BLaER1 treated with 17β-estradiol and CSF1 and Interleukin-3, amounts not matched to agents 10 nM and 100 nM (cell line): ENCODE measurements at regions not wholly inside any gene's neighbourhood (a gene's known extent, or its start where the extent isn't known, plus 50 kb on each side); places are given as distances from the start of the nearest gene placed in this dataset.

Experiments
- H3K27ac ChIP-seq, 11 experiments: shearing (Covaris generic); formaldehyde crosslinking; 2 replicates each; pipeline ENCODE4 v1.8.1; 2022
- H3K27me3 ChIP-seq, 11 experiments: shearing (Covaris generic); formaldehyde crosslinking; 2 replicates each; pipeline ENCODE4 v1.8.1; 2022
- H3K36me3 ChIP-seq, 11 experiments: shearing (Covaris generic); formaldehyde crosslinking; 2 replicates each; pipeline ENCODE4 v1.8.1; 2022
- H3K4me1 ChIP-seq, 10 experiments: shearing (Covaris generic); formaldehyde crosslinking; 2 replicates each; pipeline ENCODE4 v1.8.1; 2022
- H3K4me2 ChIP-seq, 11 experiments: shearing (Covaris generic); formaldehyde crosslinking; 2 replicates each; pipeline ENCODE4 v1.8.1; 2022
- H3K4me3 ChIP-seq, 10 experiments: shearing (Covaris generic); formaldehyde crosslinking; 2 replicates each; pipeline ENCODE4 v1.8.1; 2022
- H3K9ac ChIP-seq, 11 experiments: shearing (Covaris generic); formaldehyde crosslinking; 2 replicates each; pipeline ENCODE4 v1.8.1; 2022
- H3K9me3 ChIP-seq, 11 experiments: shearing (Covaris generic); formaldehyde crosslinking; replicated peaks in 1 of 11; 2 replicates each; pipeline ENCODE4 v1.8.1; 2022
- H4K20me1 ChIP-seq, 11 experiments: shearing (Covaris generic); formaldehyde crosslinking; 2 replicates each; pipeline ENCODE4 v1.8.1; 2022
- Cebpa-rat ChIP-seq, 11 experiments: shearing (Covaris generic); IDR thresholded peaks; 2 replicates each; pipeline ENCODE4 v1.8.1; 2022

GRCh38 chr11:69982690-69983570 is 95.2 kb upstream of the ANO1 start:
- Histone ChIP-seq H3K36me3 (no peaks in the 10 kb centered on the region), H3K27ac (peak overlapping the region in 3 of 11 experiments; percentile 16 to 84 (median 34); a peak in 5 of 22 replicates), H4K20me1 (peaks cover 0 to 45% (median 0%) of the 10 kb centered on the region in 11 experiments; a peak in 6 of 22 replicates), H3K4me3 (no peak overlapping the region), H3K9me3 (no peaks in the 10 kb centered on the region), H3K4me1 (peaks cover 54 to 94% (median 78%) of the 10 kb centered on the region in 10 experiments), H3K9ac (peak overlapping the region in 3 of 11 experiments; percentile 4 to 31 (median 29); a peak in 3 of 22 replicates), H3K4me2 (peak overlapping the region; percentile 14 to 100 (median 100); a peak in 19 of 22 replicates), H3K27me3 (peaks cover 10 to 69% (median 19%) of the 10 kb centered on the region in 11 experiments; a peak in 21 of 22 replicates)
- TF ChIP-seq Cebpa-rat (IDR thresholded peaks at IDR 0.05): no peak

- Histone ChIP-seq H3K4me1 (peaks cover 60 to 94% (median 79%) of the 10 kb centered on the region in 10 experiments), H3K27me3 (peaks cover 10 to 69% (median 19%) of the 10 kb centered on the region in 11 experiments; a peak in 21 of 22 replicates), H3K4me2 (peak overlapping the region in 9 of 11 experiments; percentile 98 to 100 (median 100); a peak in 18 of 22 replicates), H3K36me3 (no peaks in the 10 kb centered on the region), H3K9ac (peak overlapping the region in 2 of 11 experiments; percentile 29 to 31; a peak in 2 of 22 replicates), H4K20me1 (peaks cover 0 to 47% (median 0%) of the 10 kb centered on the region in 11 experiments; a peak in 6 of 22 replicates), H3K9me3 (no peaks in the 10 kb centered on the region), H3K27ac (peak overlapping the region in 3 of 11 experiments; percentile 16 to 84 (median 34); a peak in 4 of 22 replicates), H3K4me3 (no peak overlapping the region)
- no peak for TF ChIP-seq Cebpa-rat (IDR thresholded peaks at IDR 0.05)
These were observed 94.6 kb upstream of the ANO1 start for GRCh38 chr11:69983571-69983877.

- no peak for TF ChIP-seq Cebpa-rat (IDR thresholded peaks at IDR 0.05)
- H3K4me3 ChIP-seq: peak overlapping the region in 3 of 10 experiments; percentile 59 to 68 (median 65); a peak in 5 of 20 replicates
- peak overlapping the region in 3 of 11 experiments; percentile 29 to 84 (median 74); a peak in 4 of 22 replicates for H3K27ac ChIP-seq
- peak overlapping the region in 4 of 11 experiments; percentile 52 to 85 (median 78); a peak in 5 of 22 replicates for H3K9ac ChIP-seq
- H3K4me2 ChIP-seq: peak overlapping the region in 10 of 11 experiments; percentile 96 to 100 (median 100); a peak in 20 of 22 replicates
- peaks cover 0 to 47% (median 0%) of the 10 kb centered on the region in 11 experiments; a peak in 6 of 22 replicates for H4K20me1 ChIP-seq
- H3K9me3 ChIP-seq: no peaks in the 10 kb centered on the region
- H3K27me3 ChIP-seq: peaks cover 10 to 70% (median 19%) of the 10 kb centered on the region in 11 experiments; a peak in 21 of 22 replicates
- no peaks in the 10 kb centered on the region for H3K36me3 ChIP-seq
- peaks cover 60 to 94% (median 82%) of the 10 kb centered on the region in 10 experiments for H3K4me1 ChIP-seq
These were observed 94.1 kb upstream of the ANO1 start for GRCh38 chr11:69983897-69984438.

GRCh38 chr11:69984457-69985261 is 93.5 kb upstream of the ANO1 start:
- peaks cover 0 to 52% (median 0%) of the 10 kb centered on the region in 11 experiments; a peak in 6 of 22 replicates for H4K20me1 ChIP-seq
- TF ChIP-seq Cebpa-rat (IDR thresholded peaks at IDR 0.05): no peak
- no peaks in the 10 kb centered on the region for H3K9me3 ChIP-seq
- peaks cover 60 to 94% (median 75%) of the 10 kb centered on the region in 10 experiments for H3K4me1 ChIP-seq
- H3K4me3 ChIP-seq: peak overlapping the region in 8 of 10 experiments; percentile 46 to 68 (median 58); a peak in 14 of 20 replicates
- peak overlapping the region in 4 of 11 experiments; percentile 13 to 84 (median 50); a peak in 7 of 22 replicates for H3K27ac ChIP-seq
- H3K9ac ChIP-seq: peak overlapping the region in 4 of 11 experiments; percentile 52 to 85 (median 78); a peak in 6 of 22 replicates
- peak overlapping the region; percentile 95 to 100 (median 100) for H3K4me2 ChIP-seq
- peaks cover 10 to 67% (median 19%) of the 10 kb centered on the region in 11 experiments; a peak in 21 of 22 replicates for H3K27me3 ChIP-seq
- no peaks in the 10 kb centered on the region for H3K36me3 ChIP-seq

- Histone ChIP-seq H3K9ac (peak overlapping the region in 10 of 11 experiments; percentile 37 to 85 (median 63); a peak in 16 of 22 replicates), H3K27me3 (peaks cover 10 to 67% (median 19%) of the 10 kb centered on the region in 11 experiments; a peak in 21 of 22 replicates), H3K4me3 (peak overlapping the region; percentile 42 to 68 (median 60)), H3K4me2 (peak overlapping the region; percentile 95 to 100 (median 100)), H4K20me1 (peaks cover 0 to 52% (median 0%) of the 10 kb centered on the region in 11 experiments; a peak in 6 of 22 replicates), H3K4me1 (peaks cover 60 to 88% (median 69%) of the 10 kb centered on the region in 10 experiments), H3K27ac (peak overlapping the region in 6 of 11 experiments; percentile 41 to 84 (median 70); a peak in 11 of 22 replicates), H3K9me3 (no peaks in the 10 kb centered on the region), H3K36me3 (no peaks in the 10 kb centered on the region)
- TF ChIP-seq Cebpa-rat (IDR thresholded peaks at IDR 0.05): no peak
These were observed 92.8 kb upstream of the ANO1 start for GRCh38 chr11:69985331-69985640.

- Histone ChIP-seq H3K4me1 (peaks cover 60 to 88% (median 68%) of the 10 kb centered on the region in 10 experiments), H3K4me2 (peak overlapping the region; percentile 95 to 100 (median 100)), H4K20me1 (peaks cover 0 to 52% (median 0%) of the 10 kb centered on the region in 11 experiments; a peak in 6 of 22 replicates), H3K36me3 (no peaks in the 10 kb centered on the region), H3K9ac (peak overlapping the region in 10 of 11 experiments; percentile 37 to 85 (median 63); a peak in 19 of 22 replicates), H3K9me3 (no peaks in the 10 kb centered on the region), H3K4me3 (peak overlapping the region; percentile 42 to 68 (median 60)), H3K27ac (peak overlapping the region in 7 of 11 experiments; percentile 33 to 84 (median 69); a peak in 12 of 22 replicates), H3K27me3 (peaks cover 10 to 67% (median 19%) of the 10 kb centered on the region in 11 experiments; a peak in 21 of 22 replicates)
- no peak for TF ChIP-seq Cebpa-rat (IDR thresholded peaks at IDR 0.05)
These were observed 92.3 kb upstream of the ANO1 start for GRCh38 chr11:69985641-69986439.

GRCh38 chr11:69986440-69986787 is 91.7 kb upstream of the ANO1 start:
- H3K4me1 ChIP-seq: peaks cover 60 to 89% (median 70%) of the 10 kb centered on the region in 10 experiments
- no peaks in the 10 kb centered on the region for H3K9me3 ChIP-seq
- peaks cover 10 to 67% (median 19%) of the 10 kb centered on the region in 11 experiments; a peak in 21 of 22 replicates for H3K27me3 ChIP-seq
- no peaks in the 10 kb centered on the region for H3K36me3 ChIP-seq
- H3K4me2 ChIP-seq: peak overlapping the region; percentile 95 to 100 (median 100)
- no peak for TF ChIP-seq Cebpa-rat (IDR thresholded peaks at IDR 0.05)
- peak overlapping the region in 10 of 11 experiments; percentile 37 to 85 (median 63); a peak in 18 of 22 replicates for H3K9ac ChIP-seq
- H3K4me3 ChIP-seq: peak overlapping the region; percentile 42 to 68 (median 60)
- peak overlapping the region in 6 of 11 experiments; percentile 41 to 84 (median 70); a peak in 12 of 22 replicates for H3K27ac ChIP-seq
- H4K20me1 ChIP-seq: peaks cover 0 to 52% (median 0%) of the 10 kb centered on the region in 11 experiments; a peak in 6 of 22 replicates
